ENCODE measurements at regions not wholly inside any gene's neighbourhood (a gene's known extent, or its start where the extent isn't known, plus 50 kb on each side); places are given as distances from the start of the nearest gene placed in this dataset.

- H4K20me1 ChIP-seq (ENCODE audit: insufficient read depth, low read length): no peaks in the 10 kb centered on the region
- no peaks in the 10 kb centered on the region for H3K27me3 ChIP-seq (ENCODE audit: control insufficient read depth in 2 of 2, insufficient read depth in 2 of 2, low read length in 2 of 2)
- H3K27ac ChIP-seq (ENCODE audit: low read depth in 1 of 2, low read length in 2 of 2): no peak overlapping the region
- H3K4me3 ChIP-seq (replicated peaks in 1 of 3; ENCODE audit: low read depth in 2 of 3, low read length in 3 of 3): no peak overlapping the region
- H2AFZ ChIP-seq (ENCODE audit: insufficient read depth, low read depth, low read length, poor library complexity, severe bottlenecking): no peak overlapping the region
- H3K4me2 ChIP-seq (replicated peaks; ENCODE audit: extremely low read depth, low read length, poor library complexity, severe bottlenecking): no peak overlapping the region
- no peaks in the 10 kb centered on the region for H3K4me1 Mint-ChIP-seq
- no peaks in the 10 kb centered on the region for H3K9me3 ChIP-seq (replicated peaks in 1 of 2; ENCODE audit: control insufficient read depth in 1 of 2, insufficient read depth in 1 of 2, low read length in 2 of 2)
- no peaks in the 10 kb centered on the region for H3K79me2 ChIP-seq (ENCODE audit: insufficient read depth, low read length)
- intact Hi-C loops (cut with micrococcal nuclease): no loop called here
- no peak overlapping the region for H3K4me3 Mint-ChIP-seq
- H3K9me3 Mint-ChIP-seq: peaks cover 0 to 2% (median 1%) of the 10 kb centered on the region in 7 donors
- TF ChIP-seq, protein P1, sequence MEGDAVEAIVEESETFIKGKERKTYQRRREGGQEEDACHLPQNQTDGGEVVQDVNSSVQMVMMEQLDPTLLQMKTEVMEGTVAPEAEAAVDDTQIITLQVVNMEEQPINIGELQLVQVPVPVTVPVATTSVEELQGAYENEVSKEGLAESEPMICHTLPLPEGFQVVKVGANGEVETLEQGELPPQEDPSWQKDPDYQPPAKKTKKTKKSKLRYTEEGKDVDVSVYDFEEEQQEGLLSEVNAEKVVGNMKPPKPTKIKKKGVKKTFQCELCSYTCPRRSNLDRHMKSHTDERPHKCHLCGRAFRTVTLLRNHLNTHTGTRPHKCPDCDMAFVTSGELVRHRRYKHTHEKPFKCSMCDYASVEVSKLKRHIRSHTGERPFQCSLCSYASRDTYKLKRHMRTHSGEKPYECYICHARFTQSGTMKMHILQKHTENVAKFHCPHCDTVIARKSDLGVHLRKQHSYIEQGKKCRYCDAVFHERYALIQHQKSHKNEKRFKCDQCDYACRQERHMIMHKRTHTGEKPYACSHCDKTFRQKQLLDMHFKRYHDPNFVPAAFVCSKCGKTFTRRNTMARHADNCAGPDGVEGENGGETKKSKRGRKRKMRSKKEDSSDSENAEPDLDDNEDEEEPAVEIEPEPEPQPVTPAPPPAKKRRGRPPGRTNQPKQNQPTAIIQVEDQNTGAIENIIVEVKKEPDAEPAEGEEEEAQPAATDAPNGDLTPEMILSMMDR (IDR thresholded peaks at IDR 0.05): no peak
- no peaks in the 10 kb centered on the region for H3K27me3 Mint-ChIP-seq (ENCODE audit: low read depth in 3 of 3)
- H3K36me3 ChIP-seq (replicated peaks in 1 of 2; ENCODE audit: control insufficient read depth in 1 of 2, insufficient read depth in 2 of 2, low read length in 2 of 2): no peaks in the 10 kb centered on the region
- H3K9ac ChIP-seq (ENCODE audit: insufficient read depth, low read length, poor library complexity, severe bottlenecking): no peak overlapping the region
- no peak for DNase-seq
- H3K4me1 ChIP-seq (ENCODE audit: control insufficient read depth in 1 of 2, insufficient read depth in 2 of 2, low read length in 2 of 2): no peaks in the 10 kb centered on the region
- H3K36me3 Mint-ChIP-seq: no peaks in the 10 kb centered on the region
- no peak overlapping the region for H3K27ac Mint-ChIP-seq
These were observed 279.5 kb upstream of the DKK2 start for GRCh38 chr4:107315584-107315983.

GRCh38 chr4:107314156-107314555 lies 278.0 kb upstream of the DKK2 start:
- Mint-ChIP-seq H3K27me3 (ENCODE audit: low read depth in 3 of 3) (no peaks in the 10 kb centered on the region), H3K27ac (no peak overlapping the region), H3K9me3 (peaks cover 0 to 2% (median 1%) of the 10 kb centered on the region in 7 donors), H3K4me3 (no peak overlapping the region), H3K4me1 (no peaks in the 10 kb centered on the region), H3K36me3 (no peaks in the 10 kb centered on the region)
- H3K27me3 ChIP-seq (ENCODE audit: control insufficient read depth in 2 of 2, insufficient read depth in 2 of 2, low read length in 2 of 2): no peaks in the 10 kb centered on the region
- TF ChIP-seq, protein P1 (IDR thresholded peaks at IDR 0.05): no peak
- no CpG with 5 or more reads among the region's 1 CpG for WGBS (ENCODE audit: insufficient coverage)
- no peak for DNase-seq
- no peak overlapping the region for H3K27ac ChIP-seq (ENCODE audit: low read depth in 1 of 2, low read length in 2 of 2)
- H3K9ac ChIP-seq (ENCODE audit: insufficient read depth, low read length, poor library complexity, severe bottlenecking): no peak overlapping the region
- H3K4me2 ChIP-seq (replicated peaks; ENCODE audit: extremely low read depth, low read length, poor library complexity, severe bottlenecking): no peak overlapping the region
- no peak overlapping the region for H2AFZ ChIP-seq (ENCODE audit: insufficient read depth, low read depth, low read length, poor library complexity, severe bottlenecking)
- H3K36me3 ChIP-seq (replicated peaks in 1 of 2; ENCODE audit: control insufficient read depth in 1 of 2, insufficient read depth in 2 of 2, low read length in 2 of 2): no peaks in the 10 kb centered on the region
- no peaks in the 10 kb centered on the region for H3K9me3 ChIP-seq (replicated peaks in 1 of 2; ENCODE audit: control insufficient read depth in 1 of 2, insufficient read depth in 1 of 2, low read length in 2 of 2)
- no peaks in the 10 kb centered on the region for H3K79me2 ChIP-seq (ENCODE audit: insufficient read depth, low read length)
- H3K4me1 ChIP-seq (ENCODE audit: control insufficient read depth in 1 of 2, insufficient read depth in 2 of 2, low read length in 2 of 2): no peaks in the 10 kb centered on the region
- H3K4me3 ChIP-seq (replicated peaks in 1 of 3; ENCODE audit: low read depth in 2 of 3, low read length in 3 of 3): no peak overlapping the region
- H4K20me1 ChIP-seq (ENCODE audit: insufficient read depth, low read length): no peaks in the 10 kb centered on the region
- intact Hi-C loops (cut with micrococcal nuclease): no loop called here
